ENCODE measurements at regions not wholly inside any gene's neighbourhood (a gene's known extent, or its start where the extent isn't known, plus 50 kb on each side); places are given as distances from the start of the nearest gene placed in this dataset.
"Not testable (repeated sequence)": the region's sequence is repeated elsewhere in the genome, so short reads cannot be mapped to it uniquely, and the experiment has no call there.

GRCh38 chr5:85545129-85545528 lies 1072.6 kb upstream of the COX7C start:
- DNase-seq (ENCODE audit: low spot score) = no peak

DNA sequence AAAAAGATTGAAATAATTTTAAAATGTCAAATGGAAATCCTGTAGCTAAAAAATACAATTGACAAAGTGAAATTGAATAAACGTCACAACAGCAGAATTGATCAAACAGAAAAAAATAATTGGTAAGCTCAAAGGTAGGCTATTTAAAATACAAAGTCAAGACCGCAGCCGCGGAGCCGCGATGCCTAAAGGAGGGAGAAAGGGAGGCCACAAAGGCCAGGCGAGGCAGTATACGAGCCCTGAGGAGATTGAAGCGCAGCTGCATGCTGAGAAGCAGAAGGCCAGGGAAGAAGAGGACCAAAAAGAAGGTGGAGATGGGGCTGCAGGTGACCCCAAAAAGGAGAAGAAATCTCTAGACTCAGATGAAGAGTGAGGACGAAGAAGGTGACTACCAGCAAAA lies 1068.5 kb upstream of the COX7C start:
- DNase-seq (ENCODE audit: low spot score) = no peak

DNA sequence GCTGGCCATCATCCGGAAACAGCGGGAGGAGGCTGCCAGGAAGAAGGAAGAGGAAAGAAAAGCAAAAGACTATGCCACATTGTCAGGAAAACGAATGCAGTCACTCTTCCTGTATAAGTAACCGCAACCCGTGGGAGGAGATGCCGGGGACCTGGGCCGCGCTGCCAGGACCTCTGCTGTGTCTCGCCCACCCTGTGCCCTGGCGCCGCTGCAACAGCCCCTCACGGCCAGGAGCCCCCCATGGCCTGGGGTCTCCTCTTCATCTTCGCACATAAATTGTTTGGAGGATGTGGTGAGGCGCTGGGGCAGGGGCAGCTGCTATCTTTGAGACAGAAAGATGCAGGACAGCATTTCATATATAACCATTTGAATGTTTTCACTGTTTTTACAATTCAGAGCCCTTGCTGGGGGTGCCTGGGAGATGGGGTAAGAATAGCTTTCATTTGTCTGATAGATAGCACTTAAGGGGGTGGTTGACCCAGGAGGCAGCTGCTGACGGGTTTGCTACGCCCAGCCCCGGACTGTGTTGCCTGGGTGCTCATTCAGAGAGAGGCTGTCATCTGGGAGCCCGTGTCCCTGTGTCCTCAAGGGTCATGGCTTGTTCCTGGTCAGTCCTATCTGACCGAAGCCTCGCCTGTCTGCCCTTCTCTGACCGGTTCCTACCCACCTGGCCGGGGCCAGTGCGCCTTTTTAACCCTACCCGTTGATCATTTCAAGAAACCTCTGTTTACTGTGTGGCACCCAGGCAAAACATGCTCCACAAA lies 1067.7 kb upstream of the COX7C start:
- DNase-seq (ENCODE audit: low spot score) = no peak

GRCh38 chr5:85556464-85556863 lies 1061.3 kb upstream of the COX7C start:
- DNase-seq (ENCODE audit: low spot score) = no peak

DNA sequence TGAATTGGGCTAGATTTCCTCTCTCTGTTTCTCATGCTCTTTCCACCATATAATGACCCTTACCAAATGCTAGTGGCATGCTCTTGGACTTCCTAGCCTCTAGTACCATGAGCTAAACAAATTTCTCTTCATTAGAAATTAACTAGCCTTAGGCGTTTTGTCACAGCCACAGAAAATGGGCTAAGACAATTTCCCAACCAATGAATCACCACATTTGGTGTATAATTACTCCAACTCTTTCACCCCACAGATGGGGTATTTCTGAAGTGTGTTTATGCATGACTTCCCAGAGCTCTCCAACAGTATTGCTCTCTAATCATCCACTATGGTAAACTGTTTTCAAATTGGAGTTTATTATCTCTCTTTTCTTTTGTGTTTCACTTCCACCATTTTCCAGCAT lies 1041.1 kb upstream of the COX7C start:
- no peak for DNase-seq (ENCODE audit: low spot score)

DNA sequence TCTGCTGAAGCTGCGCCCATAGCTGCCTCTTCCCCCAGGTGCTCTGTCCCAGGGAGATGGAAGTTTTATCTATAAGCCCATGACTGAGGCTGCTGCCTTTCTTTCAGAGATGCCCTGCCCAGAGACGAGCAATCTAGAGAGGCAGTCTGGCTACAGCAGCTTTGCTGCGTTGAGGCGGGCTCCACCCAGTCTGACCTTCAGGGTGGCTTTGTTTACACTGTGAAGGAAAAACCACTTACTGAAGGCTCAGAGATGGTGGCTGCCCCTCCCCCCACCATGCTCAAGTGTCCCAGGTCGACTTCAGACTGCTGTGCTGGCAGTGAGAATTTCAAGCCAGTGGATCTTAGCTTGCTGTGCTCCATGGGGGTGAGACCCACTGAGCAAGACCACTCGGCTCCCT lies 1029.9 kb upstream of the COX7C start:
- DNase-seq (ENCODE audit: low spot score) = not testable (repeated sequence)

DNA sequence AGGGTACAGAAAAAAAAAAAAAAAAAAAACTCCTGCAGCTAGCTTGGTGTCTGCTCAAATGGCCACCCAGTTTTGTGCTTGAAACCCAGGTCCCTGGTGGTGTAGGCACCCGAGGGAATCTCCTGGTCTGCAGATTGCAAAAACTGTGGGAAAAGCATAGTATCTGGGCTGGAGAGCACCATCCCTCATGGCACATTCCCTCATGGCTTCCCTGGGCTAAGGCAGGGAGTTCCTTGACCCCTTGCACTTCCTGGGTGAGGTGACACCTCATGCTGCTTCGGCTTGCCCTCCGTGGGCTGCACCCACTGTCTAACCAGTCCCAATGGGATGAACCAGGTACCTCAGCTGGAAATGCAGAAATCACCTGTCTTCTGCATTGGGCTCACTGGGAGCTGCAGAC lies 1029.5 kb upstream of the COX7C start:
- not testable (repeated sequence) for DNase-seq (ENCODE audit: low spot score)

DNA sequence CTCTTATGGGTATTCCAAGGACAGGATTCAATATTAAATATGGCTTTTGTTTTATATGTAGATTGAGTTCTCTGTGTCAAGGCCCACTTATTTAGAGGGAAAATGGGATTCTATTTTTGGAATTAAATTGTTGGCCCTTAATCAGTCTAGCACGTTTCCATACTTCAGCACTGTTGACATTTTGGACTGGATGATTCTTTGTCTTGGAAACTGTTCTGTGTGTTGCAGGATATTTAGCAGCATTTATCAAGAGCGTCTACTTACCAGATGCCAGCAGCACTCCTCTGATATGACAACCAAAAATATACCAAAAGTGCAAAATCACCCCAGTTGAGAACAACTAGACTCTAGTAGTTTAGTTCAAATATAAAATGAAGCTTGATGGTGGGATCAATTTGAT lies 1027.0 kb upstream of the COX7C start:
- no peak for DNase-seq (ENCODE audit: low spot score)

GRCh38 chr5:85591311-85591710 lies 1026.4 kb upstream of the COX7C start:
- no peak for DNase-seq (ENCODE audit: low spot score)

GRCh38 chr5:85602843-85603242 lies 1014.9 kb upstream of the COX7C start:
- no peak for DNase-seq (ENCODE audit: low spot score)

DNA sequence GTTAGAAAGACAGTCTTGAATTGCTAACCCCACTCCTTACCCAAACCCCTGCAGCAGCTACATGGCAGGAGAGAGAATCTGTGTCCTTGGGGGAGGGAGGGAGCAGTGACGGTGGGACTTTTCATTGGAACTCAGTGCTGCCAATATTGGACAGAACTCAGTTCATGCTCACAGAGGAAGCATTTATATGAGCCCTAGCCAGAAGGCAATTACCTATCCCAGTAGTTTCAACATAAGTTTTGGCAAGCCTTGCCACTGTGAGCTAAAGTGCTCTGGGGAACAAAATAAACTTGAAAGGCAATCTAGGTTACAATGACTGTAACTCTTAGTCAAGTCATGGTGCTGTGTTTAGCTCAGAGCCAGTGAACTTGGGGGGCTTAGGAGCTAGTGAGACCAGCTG lies 1013.4 kb upstream of the COX7C start:
- no peak for DNase-seq (ENCODE audit: low spot score)

GRCh38 chr5:85604786-85605185 lies 1013.0 kb upstream of the COX7C start:
- no peak for DNase-seq (ENCODE audit: low spot score)

- DNase-seq (ENCODE audit: low spot score) = no peak
Observed at GRCh38 chr5:85605381-85605780, 1012.4 kb upstream of the COX7C start.

GRCh38 chr5:85614489-85614888 lies 1003.3 kb upstream of the COX7C start:
- DNase-seq (ENCODE audit: low spot score) = no peak

DNA sequence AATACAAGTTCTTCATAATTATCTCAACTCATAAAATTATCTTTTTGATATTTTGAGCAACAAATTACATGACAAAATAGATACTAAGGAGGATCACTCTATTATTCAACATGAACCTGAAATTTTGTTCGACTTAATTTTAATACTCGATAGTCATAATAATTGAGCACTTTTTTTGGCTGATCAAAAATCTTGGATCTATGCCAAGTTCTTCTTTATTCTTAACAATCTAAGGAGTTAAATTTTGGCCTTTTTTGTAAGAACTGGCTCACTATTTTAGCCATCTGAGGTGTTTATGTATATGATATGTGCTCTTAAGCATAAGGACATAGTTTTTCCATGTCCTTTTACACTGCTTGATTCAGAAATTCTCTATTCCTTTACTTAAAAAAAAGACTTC lies 996.1 kb upstream of the COX7C start:
- DNase-seq (ENCODE audit: low spot score) = no peak

- DNase-seq (ENCODE audit: low spot score) = no peak
Observed at GRCh38 chr5:85628153-85628552, 989.6 kb upstream of the COX7C start.

GRCh38 chr5:85638495-85639125 lies 979.1 kb upstream of the COX7C start:
- not testable (repeated sequence) for DNase-seq (ENCODE audit: low spot score)

DNA sequence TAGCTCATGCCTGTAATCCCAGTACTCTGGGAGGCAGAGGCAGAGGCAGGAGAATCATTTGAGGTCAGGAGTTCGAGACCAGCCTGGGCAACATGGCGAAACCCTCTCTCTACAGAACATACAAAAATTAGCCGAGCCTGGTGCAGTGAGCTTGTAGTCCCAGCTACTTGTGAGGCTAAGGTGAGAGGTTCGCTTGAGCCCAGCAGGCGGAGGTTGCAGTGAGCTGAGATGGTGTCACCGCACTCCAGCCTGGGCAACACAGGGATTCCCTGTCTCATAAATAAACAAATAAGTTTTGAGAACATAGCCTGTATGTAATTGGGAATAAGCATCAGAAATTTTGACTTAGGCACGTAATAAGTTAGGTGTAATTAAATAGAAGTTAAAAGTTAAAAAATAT lies 971.7 kb upstream of the COX7C start:
- DNase-seq (ENCODE audit: low spot score) = no peak

- DNase-seq (ENCODE audit: low spot score) = no peak
Observed at GRCh38 chr5:85646641-85647040, 971.1 kb upstream of the COX7C start.

DNA sequence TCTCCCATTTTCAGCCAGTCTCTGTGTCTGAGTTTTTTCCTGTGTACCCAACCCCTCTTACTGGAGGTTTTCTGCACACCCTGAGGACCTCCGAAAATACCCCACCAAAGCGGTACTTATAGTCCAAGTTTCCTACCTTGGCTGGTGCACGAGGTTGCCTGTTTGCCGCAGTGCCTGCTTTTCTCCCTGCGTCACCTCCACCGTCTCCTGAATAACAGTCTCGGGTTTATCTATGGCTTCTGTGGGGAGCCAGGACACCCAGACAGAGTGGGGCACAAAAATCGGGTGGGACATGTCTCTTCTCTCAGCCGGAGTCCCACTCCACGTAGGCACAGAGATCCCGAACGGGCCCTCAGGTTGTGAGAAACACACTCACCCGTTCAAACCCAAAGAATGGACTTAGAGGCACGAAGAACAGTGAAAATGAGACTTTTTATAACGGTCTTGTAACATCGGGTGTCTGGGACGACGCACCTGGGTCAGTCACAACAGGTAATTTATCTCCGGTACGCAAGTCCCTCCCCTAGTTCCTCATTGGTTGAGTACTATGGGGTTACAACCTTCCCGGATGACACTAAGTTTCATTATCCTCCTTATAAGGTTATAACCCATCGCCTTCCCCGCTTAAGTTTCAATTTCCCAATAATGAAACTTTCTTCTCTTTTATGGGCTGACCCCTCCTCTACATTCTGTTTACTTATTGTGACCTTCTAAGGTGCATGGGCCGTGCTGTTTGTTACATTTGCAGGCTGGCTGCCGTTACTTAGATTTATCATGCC lies 970.2 kb upstream of the COX7C start:
- no peak for DNase-seq (ENCODE audit: low spot score)

DNA sequence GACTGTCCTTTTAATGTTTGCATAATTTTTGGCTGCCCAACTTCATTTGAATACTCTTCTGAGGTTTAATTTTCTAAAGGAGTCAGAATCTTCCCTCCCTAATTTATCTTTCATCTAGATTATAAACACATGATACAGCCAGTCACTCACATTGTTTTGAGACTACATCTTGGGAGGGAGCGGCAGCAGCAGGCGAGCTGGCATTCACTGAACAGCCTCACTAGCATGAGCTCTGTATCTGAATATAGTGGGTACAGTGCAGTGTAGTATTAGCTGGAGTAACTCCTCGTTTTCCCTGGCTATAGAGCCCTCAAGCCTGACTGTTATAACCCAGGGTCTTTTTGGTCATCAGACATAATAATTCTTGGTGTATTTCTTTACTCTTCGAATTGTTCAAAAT lies 969.2 kb upstream of the COX7C start:
- DNase-seq (ENCODE audit: low spot score) = no peak

DNA sequence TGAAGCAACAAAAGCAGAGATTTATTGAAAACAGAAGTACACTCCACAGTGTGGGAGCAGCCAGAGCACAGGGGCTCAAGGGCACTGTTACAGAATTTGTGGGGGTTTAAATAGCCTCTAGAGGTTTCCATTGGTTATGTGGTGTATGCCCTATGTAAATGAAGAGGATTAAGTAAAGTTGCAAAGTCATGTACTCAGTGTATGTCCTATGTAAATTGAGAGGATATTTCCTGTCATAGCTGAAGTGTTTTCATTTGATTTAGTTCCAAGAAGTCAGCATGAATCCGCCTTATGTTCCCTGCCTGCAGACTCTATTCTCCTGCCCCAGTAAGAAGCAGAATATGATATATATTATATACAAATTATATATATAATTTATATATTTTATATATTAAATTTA lies 966.0 kb upstream of the COX7C start:
- no peak for DNase-seq (ENCODE audit: low spot score)

DNA sequence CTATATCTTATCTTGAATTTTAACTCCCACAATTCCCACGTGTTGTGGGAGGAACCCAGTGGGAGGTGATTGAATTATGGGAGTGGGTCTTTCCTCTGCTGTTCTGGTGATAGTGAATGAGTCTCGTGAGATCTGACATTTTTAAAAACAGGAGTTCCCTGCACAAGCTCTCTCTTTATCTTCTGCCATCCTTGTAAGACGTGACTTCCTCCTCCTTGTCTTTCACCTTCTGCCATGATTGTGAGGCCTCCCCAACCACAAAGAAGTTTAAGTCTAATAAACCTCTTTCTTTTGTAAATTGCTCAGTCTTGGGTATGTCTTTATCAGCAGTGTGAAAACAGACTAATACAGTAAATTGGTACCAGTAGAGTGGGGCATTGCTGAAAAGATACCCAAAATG lies 963.6 kb upstream of the COX7C start:
- not testable (repeated sequence) for DNase-seq (ENCODE audit: low spot score)
